Keratinocyte (primary cell): ENCODE measurements at regions not wholly inside any gene's neighbourhood (a gene's known extent, or its start where the extent isn't known, plus 50 kb on each side); places are given as distances from the start of the nearest gene placed in this dataset.

Source experiments
- DNase-seq: peaks from one replicate; pipeline ENCODE4 v3.0.0-alpha.2; 2011; ENCODE audit warnings: low read depth, missing footprints, low spot score
- FAIRE-seq: peaks from 2 replicates; lab custom pipeline; 2011; peaks lifted over from hg19 to GRCh38; lab: Jason Lieb, UNC
- H2AFZ ChIP-seq: 2 replicates; pipeline ENCODE4 v1.6.0; 2012; ENCODE audit warnings: low read length, control low read depth, inconsistent platforms; ENCODE audit not compliant: control insufficient read depth
- H3K27ac ChIP-seq: 2 replicates; pipeline ENCODE4 v1.5.1; 2011; ENCODE audit warnings: low read length; ENCODE audit not compliant: control insufficient read depth, insufficient read depth
- H3K27me3 ChIP-seq: 3 replicates; pipeline ENCODE4 v1.6.0; 2011; ENCODE audit warnings: low read length; ENCODE audit not compliant: control insufficient read depth, insufficient read depth; ENCODE audit errors: extremely low read depth
- H3K36me3 ChIP-seq, 2 experiments: 2 replicates in 1 of 2; 3 replicates in 1 of 2; pipeline ENCODE4 v1.5.1; 2011; ENCODE audit warnings: low read length in 2 of 2, mild to moderate bottlenecking in 1 of 2; ENCODE audit not compliant: control insufficient read depth in 2 of 2, insufficient read depth in 2 of 2; ENCODE audit errors: extremely low read depth in 1 of 2
- H3K4me1 ChIP-seq: 3 replicates; pipeline ENCODE4 v1.5.1; 2011; ENCODE audit warnings: low read length; ENCODE audit not compliant: control insufficient read depth, insufficient read depth; ENCODE audit errors: extremely low read depth
- H3K4me2 ChIP-seq: 3 replicates; pipeline ENCODE4 v1.6.0; 2011; ENCODE audit warnings: low read depth, low read length; ENCODE audit not compliant: control insufficient read depth, insufficient read depth; ENCODE audit errors: extremely low read depth
- H3K4me3 ChIP-seq, 3 experiments: fragments of 200-600 bp in 1 of 3; sonication (generic) in 1 of 3; 2 replicates in 2 of 3; 3 replicates in 1 of 3; pipeline ENCODE4 v1.5.1; 2011 to 2016; ENCODE audit warnings: low read length in 3 of 3, mild to moderate bottlenecking in 3 of 3, control low read depth in 2 of 3, inconsistent platforms in 1 of 3, low read depth in 1 of 3, mixed read lengths in 1 of 3, mixed run types in 1 of 3, moderate library complexity in 1 of 3; ENCODE audit not compliant: control insufficient read depth in 2 of 3, insufficient read depth in 2 of 3; ENCODE audit errors: extremely low read depth in 1 of 3
- H3K79me2 ChIP-seq: 2 replicates; pipeline ENCODE4 v1.6.0; 2012; ENCODE audit warnings: low read length; ENCODE audit not compliant: control insufficient read depth, insufficient read depth
- H3K9ac ChIP-seq: 3 replicates; pipeline ENCODE4 v1.6.0; 2011; ENCODE audit warnings: low read length; ENCODE audit not compliant: control insufficient read depth, insufficient read depth; ENCODE audit errors: extremely low read depth
- H3K9me1 ChIP-seq: 3 replicates; pipeline ENCODE4 v1.6.0; 2011; ENCODE audit warnings: low read length; ENCODE audit not compliant: control insufficient read depth, insufficient read depth; ENCODE audit errors: extremely low read depth
- H3K9me3 ChIP-seq: 2 replicates; pipeline ENCODE4 v1.5.1; 2012; ENCODE audit warnings: low read depth, low read length; ENCODE audit not compliant: control insufficient read depth
- H4K20me1 ChIP-seq: 3 replicates; pipeline ENCODE4 v1.6.0; 2011; ENCODE audit warnings: low read length; ENCODE audit not compliant: control insufficient read depth, insufficient read depth; ENCODE audit errors: extremely low read depth
- EZH2 ChIP-seq: IDR thresholded peaks from one replicate; pipeline ENCODE4 v1.6.1; 2012; ENCODE audit warnings: inconsistent platforms, mild to moderate bottlenecking, low read length, moderate library complexity
- dilution Hi-C: fragments of 300-500 bp; cut with MboI; formaldehyde crosslinking; loops from one replicate; pipeline ENCODE4 v1.7.0; 2020; ENCODE audit warnings: low sequenced_read_pairs; ENCODE audit not compliant: extremely low pct_ligation_motif_present
- TF ChIP-seq, protein P1 (sequence below), 3 experiments: IDR thresholded peaks in 1 of 3; conservative IDR thresholded peaks in 1 of 3; optimal IDR thresholded peaks in 1 of 3; 2 replicates in 2 of 3; 3 replicates in 1 of 3; pipeline versions ENCODE3 to v1.5.1; 2011; ENCODE audit warnings: low read length in 3 of 3, mild to moderate bottlenecking in 3 of 3, moderate library complexity in 2 of 3, control low read depth in 1 of 3, inconsistent platforms in 1 of 3; ENCODE audit not compliant: insufficient read depth in 2 of 3; ENCODE audit errors: extremely low read depth in 1 of 3

DNA sequence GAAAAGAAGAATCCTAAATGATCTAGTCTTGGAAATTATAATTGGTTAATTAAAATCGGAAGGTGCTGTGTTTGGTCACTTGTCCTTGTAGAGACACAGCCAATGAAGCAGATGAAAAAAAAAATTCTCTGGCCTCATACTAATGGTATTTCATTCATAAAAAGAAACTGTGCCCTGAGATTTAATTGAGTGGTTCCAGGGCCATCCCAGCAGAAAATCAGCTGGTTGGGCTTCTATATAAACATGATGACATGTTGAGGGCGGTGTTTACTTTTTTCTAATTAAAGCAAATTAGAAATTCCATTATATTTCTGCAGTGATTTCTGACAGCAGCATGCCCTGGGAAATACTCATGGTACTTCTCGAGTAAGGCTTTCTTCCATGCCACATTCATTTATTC is 191.9 kb upstream of the KCNJ16 start:
- no peak overlapping the region for H3K9ac ChIP-seq
- no peak overlapping the region for H3K4me2 ChIP-seq
- H3K27me3 ChIP-seq, result no peaks in the 10 kb centered on the region
- peaks cover 7% of the 10 kb centered on the region for H3K4me1 ChIP-seq
- H3K9me3 ChIP-seq, result no peaks in the 10 kb centered on the region
- dilution Hi-C loops, result no loop called here
- no peaks in the 10 kb centered on the region for H3K79me2 ChIP-seq
- no peak overlapping the region for H3K27ac ChIP-seq
- H4K20me1 ChIP-seq, result no peaks in the 10 kb centered on the region
- TF ChIP-seq, protein P1, sequence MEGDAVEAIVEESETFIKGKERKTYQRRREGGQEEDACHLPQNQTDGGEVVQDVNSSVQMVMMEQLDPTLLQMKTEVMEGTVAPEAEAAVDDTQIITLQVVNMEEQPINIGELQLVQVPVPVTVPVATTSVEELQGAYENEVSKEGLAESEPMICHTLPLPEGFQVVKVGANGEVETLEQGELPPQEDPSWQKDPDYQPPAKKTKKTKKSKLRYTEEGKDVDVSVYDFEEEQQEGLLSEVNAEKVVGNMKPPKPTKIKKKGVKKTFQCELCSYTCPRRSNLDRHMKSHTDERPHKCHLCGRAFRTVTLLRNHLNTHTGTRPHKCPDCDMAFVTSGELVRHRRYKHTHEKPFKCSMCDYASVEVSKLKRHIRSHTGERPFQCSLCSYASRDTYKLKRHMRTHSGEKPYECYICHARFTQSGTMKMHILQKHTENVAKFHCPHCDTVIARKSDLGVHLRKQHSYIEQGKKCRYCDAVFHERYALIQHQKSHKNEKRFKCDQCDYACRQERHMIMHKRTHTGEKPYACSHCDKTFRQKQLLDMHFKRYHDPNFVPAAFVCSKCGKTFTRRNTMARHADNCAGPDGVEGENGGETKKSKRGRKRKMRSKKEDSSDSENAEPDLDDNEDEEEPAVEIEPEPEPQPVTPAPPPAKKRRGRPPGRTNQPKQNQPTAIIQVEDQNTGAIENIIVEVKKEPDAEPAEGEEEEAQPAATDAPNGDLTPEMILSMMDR (optimal IDR thresholded peaks at IDR 0.05 in 1 of 3, IDR thresholded peaks at IDR 0.05 in 1 of 3, conservative IDR thresholded peaks at IDR 0.05 in 1 of 3; ENCODE audit: extremely low read depth in 1 of 3, insufficient read depth in 2 of 3, low read length in 3 of 3), result no peak
- H2AFZ ChIP-seq, result no peak overlapping the region
- FAIRE-seq (no peak), DNase-seq (no peak)
- no peaks in the 10 kb centered on the region for H3K36me3 ChIP-seq
- H3K4me3 ChIP-seq, result no peak overlapping the region
- H3K9me1 ChIP-seq, result no peaks in the 10 kb centered on the region

DNA sequence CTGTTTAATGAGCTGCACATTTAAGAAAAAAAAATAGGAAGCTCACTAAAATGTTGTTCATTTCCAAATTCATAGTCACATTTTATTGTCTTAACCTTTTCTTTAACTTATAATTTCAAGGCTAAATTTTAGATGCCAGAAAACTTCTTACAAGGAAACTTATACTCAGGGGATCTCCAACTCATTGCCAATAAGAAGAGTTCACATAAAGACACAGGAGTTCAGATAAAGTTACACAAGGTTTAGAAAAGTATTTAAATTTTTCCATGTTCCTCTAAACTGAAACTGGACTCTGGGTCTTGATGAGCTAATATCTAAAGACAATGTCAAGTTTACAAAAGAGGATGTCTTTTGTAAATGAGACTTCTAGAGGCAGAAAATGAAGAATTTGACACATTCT is 190.7 kb upstream of the KCNJ16 start:
- H3K27ac ChIP-seq, result no peak overlapping the region
- H3K4me1 ChIP-seq, result no peaks in the 10 kb centered on the region
- H2AFZ ChIP-seq, result no peak overlapping the region
- DNase-seq, result no peak
- H3K9me1 ChIP-seq, result no peaks in the 10 kb centered on the region
- no peak for FAIRE-seq
- H3K36me3 ChIP-seq, result no peaks in the 10 kb centered on the region
- no peak overlapping the region for H3K4me2 ChIP-seq
- no peaks in the 10 kb centered on the region for H4K20me1 ChIP-seq
- dilution Hi-C loops, result no loop called here
- no peaks in the 10 kb centered on the region for H3K27me3 ChIP-seq
- H3K79me2 ChIP-seq, result no peaks in the 10 kb centered on the region
- TF ChIP-seq, protein P1 (optimal IDR thresholded peaks at IDR 0.05 in 1 of 3, IDR thresholded peaks at IDR 0.05 in 1 of 3, conservative IDR thresholded peaks at IDR 0.05 in 1 of 3; ENCODE audit: extremely low read depth in 1 of 3, insufficient read depth in 2 of 3, low read length in 3 of 3), result no peak
- no peak for TF ChIP-seq EZH2
- H3K9me3 ChIP-seq, result no peaks in the 10 kb centered on the region
- no peak overlapping the region for H3K9ac ChIP-seq
- no peak overlapping the region for H3K4me3 ChIP-seq
